Ascending aorta (tissue), 2 donors: ENCODE measurements at regions not wholly inside any gene's neighbourhood (a gene's known extent, or its start where the extent isn't known, plus 50 kb on each side); places are given as distances from the start of the nearest gene placed in this dataset.

Source experiments
- DNase-seq, 2 donors: peaks; one replicate each; pipeline ENCODE4 v3.0.0-alpha.2; 2019; ENCODE audit warnings: low spot score in 2 of 2
- H3K27ac ChIP-seq, 2 donors: fragments of 200-600 bp; sonication (generic); one replicate each; pipeline ENCODE4 v1.5.1; 2016 to 2017; ENCODE audit warnings: mild to moderate bottlenecking in 1 of 2
- H3K27me3 ChIP-seq: fragments of 200-600 bp; sonication (generic); one replicate; pipeline ENCODE4 v1.5.1; 2017
- H3K36me3 ChIP-seq, 2 donors: fragments of 200-600 bp; sonication (generic); one replicate each; pipeline ENCODE4 v1.5.1; 2016
- H3K4me1 ChIP-seq, 2 donors: fragments of 200-600 bp; sonication (generic); one replicate each; pipeline ENCODE4 v1.5.1; 2016 to 2017; ENCODE audit warnings: mild to moderate bottlenecking in 1 of 2
- H3K4me3 ChIP-seq, 2 donors: fragments of 200-600 bp; sonication (generic); one replicate each; pipeline ENCODE4 v1.5.1; 2016 to 2017; ENCODE audit warnings: mild to moderate bottlenecking in 1 of 2
- H3K9me3 ChIP-seq, 2 donors: fragments of 200-600 bp; sonication (generic); one replicate each; pipeline ENCODE4 v1.5.1; 2016
- intact Hi-C: fragments of 100-400 bp; cut with DNase I; formaldehyde crosslinking; loops from one replicate; pipeline ENCODE4 v1.15.1; 2023
- TF ChIP-seq, protein P1 (sequence below), 3 experiments: fragments of 200-600 bp in 2 of 3; fragments of 450-650 bp in 1 of 3; sonication (generic) in 2 of 3; IDR thresholded peaks; one replicate each; pipeline ENCODE4 v1.5.1; 2016 to 2019; ENCODE audit warnings: antibody characterized with exemption in 3 of 3, mild to moderate bottlenecking in 1 of 3, moderate library complexity in 1 of 3

DNA sequence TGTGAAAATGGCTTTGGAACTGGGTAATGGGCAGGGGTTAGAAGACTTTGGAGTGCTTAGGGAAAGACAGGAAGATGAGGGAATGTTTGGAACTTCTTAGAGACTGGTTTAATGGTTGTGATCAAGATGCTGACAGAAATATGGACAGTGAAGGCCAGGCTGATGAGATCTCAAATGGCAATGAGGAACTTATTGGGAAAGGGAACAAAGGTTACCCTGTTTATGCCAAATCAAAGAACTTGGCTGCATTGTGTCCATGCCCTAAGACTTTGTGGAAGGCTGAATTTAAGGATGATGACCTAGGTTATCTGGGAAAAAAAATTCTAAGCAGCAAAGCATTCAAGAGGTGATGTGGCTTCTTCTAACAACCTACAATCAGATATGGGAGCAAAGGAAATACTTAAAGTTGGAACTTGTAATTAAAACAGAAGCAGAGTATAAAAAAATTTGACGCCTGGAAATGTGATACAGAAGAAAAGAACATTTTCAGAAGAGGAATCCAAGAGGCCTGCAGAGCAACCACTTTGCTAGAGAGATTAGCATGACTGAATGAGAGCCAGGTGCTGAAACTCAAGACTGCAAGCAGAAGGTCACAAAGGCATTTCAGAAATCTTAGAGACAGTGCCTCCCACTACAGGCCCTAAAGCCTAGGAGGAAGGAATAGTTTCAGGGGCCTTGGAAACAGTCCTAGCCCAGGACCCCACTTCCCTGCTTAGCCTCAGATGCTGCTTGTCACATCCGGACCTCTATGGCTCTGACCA, 65.6 kb upstream of the FLRT2 start:
- H3K36me3 ChIP-seq: no peaks in the 10 kb centered on the region
- intact Hi-C loops: no loop called here
- TF ChIP-seq, protein P1, sequence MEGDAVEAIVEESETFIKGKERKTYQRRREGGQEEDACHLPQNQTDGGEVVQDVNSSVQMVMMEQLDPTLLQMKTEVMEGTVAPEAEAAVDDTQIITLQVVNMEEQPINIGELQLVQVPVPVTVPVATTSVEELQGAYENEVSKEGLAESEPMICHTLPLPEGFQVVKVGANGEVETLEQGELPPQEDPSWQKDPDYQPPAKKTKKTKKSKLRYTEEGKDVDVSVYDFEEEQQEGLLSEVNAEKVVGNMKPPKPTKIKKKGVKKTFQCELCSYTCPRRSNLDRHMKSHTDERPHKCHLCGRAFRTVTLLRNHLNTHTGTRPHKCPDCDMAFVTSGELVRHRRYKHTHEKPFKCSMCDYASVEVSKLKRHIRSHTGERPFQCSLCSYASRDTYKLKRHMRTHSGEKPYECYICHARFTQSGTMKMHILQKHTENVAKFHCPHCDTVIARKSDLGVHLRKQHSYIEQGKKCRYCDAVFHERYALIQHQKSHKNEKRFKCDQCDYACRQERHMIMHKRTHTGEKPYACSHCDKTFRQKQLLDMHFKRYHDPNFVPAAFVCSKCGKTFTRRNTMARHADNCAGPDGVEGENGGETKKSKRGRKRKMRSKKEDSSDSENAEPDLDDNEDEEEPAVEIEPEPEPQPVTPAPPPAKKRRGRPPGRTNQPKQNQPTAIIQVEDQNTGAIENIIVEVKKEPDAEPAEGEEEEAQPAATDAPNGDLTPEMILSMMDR (IDR thresholded peaks at IDR 0.05): no peak
- no peaks in the 10 kb centered on the region for H3K9me3 ChIP-seq
- H3K27me3 ChIP-seq: no peaks in the 10 kb centered on the region
- H3K4me3 ChIP-seq: no peak overlapping the region
- no peak overlapping the region for H3K27ac ChIP-seq
- no peak for DNase-seq
- no peaks in the 10 kb centered on the region for H3K4me1 ChIP-seq

DNA sequence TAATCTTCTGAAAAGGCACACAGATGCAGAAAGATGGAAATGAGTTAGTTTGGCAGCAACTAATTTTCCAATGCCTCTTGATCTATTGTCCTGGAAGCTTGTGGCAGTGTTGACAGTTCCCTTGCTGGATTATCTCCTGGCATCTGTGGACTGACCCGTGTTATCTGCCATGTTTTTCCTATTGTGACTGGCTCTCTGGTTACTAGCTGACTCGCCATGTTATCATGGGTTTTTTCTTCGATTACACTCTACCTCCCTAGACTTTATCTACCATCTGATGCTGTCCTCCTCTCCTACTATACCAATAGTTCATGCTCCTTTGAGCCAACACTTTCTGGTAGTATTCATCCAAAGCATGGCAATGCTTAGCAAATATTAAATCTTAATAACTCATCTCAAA, 63.3 kb upstream of the FLRT2 start:
- DNase-seq: no peak
- no peaks in the 10 kb centered on the region for H3K27me3 ChIP-seq
- H3K4me3 ChIP-seq: no peak overlapping the region
- no peaks in the 10 kb centered on the region for H3K9me3 ChIP-seq
- TF ChIP-seq, protein P1 (IDR thresholded peaks at IDR 0.05): no peak
- H3K36me3 ChIP-seq: no peaks in the 10 kb centered on the region
- no peaks in the 10 kb centered on the region for H3K4me1 ChIP-seq
- intact Hi-C loops: no loop called here
- H3K27ac ChIP-seq: no peak overlapping the region

DNA sequence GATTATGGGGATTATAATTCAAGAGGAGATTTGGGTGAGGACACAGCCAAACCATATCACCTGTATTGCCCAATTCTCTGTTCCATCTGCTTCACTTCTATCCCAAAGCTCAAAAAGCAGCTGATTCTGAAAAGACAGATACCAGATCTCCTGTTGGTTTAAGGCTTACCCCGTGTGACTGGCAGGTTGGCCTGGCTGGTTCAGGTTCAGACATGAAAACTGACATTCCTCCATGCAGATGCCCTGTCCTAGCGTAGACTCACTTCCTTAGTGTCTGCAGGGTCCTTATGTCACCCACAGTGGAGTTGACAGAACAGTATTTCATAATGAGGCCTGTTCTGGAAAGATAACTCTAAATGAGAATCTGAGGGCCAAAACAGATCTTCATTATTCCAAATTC, 61.1 kb upstream of the FLRT2 start:
- Histone ChIP-seq H3K4me3 (no peak overlapping the region), H3K9me3 (no peaks in the 10 kb centered on the region), H3K36me3 (no peaks in the 10 kb centered on the region), H3K4me1 (peaks cover 0 to 2% of the 10 kb centered on the region in 2 donors), H3K27ac (no peak overlapping the region), H3K27me3 (no peaks in the 10 kb centered on the region)
- no peak for DNase-seq
- TF ChIP-seq, protein P1 (IDR thresholded peaks at IDR 0.05): no peak
- intact Hi-C loops: no loop called here

DNA sequence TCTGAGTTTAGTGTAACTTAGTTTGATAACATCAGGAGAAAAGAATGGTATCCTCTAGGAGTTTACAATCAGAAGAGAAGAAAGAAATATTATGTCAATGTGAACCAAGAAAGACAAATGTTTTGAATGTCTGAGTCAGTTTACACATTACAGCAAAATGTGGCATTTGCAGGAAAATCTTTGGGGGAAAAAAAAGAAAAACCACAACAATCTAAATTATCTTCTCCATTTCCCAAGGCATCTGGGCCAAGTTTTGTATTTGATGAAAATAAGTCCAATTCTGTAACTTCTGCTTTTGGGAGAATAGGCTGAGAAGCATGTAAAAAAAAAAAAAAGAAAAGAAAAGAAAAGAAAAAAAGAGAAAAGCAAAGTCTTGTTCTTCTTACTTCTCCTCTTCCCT, 58.8 kb upstream of the FLRT2 start:
- Histone ChIP-seq H3K9me3 (no peaks in the 10 kb centered on the region), H3K36me3 (no peaks in the 10 kb centered on the region), H3K27ac (no peak overlapping the region), H3K4me3 (no peak overlapping the region), H3K4me1 (peaks cover 0 to 2% of the 10 kb centered on the region in 2 donors), H3K27me3 (no peaks in the 10 kb centered on the region)
- TF ChIP-seq, protein P1 (IDR thresholded peaks at IDR 0.05): no peak
- intact Hi-C loops: no loop called here
- no peak for DNase-seq

DNA sequence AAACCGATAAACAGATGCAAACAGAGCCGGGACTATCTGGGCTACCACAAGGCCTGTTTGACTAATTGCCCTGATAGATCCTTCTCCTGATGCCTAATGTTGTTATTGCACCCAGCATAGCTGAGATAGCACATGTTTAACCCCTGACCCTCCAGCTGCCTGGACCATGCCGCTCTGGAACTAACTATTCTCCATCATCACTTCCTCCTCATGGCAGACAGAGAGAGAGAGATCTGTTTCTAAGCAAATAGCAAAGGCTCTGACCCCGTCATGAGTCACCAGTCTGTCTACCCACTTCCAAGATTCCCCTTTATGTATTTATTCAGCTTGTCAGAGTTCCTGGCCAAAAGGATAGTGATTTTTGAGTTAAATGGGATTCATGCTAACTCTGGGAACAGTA, 58.2 kb upstream of the FLRT2 start:
- no peaks in the 10 kb centered on the region for H3K9me3 ChIP-seq
- no peak overlapping the region for H3K4me3 ChIP-seq
- no peaks in the 10 kb centered on the region for H3K36me3 ChIP-seq
- DNase-seq: no peak
- no peak overlapping the region for H3K27ac ChIP-seq
- peaks cover 0 to 2% of the 10 kb centered on the region in 2 donors for H3K4me1 ChIP-seq
- no peaks in the 10 kb centered on the region for H3K27me3 ChIP-seq
- intact Hi-C loops: no loop called here
- TF ChIP-seq, protein P1 (IDR thresholded peaks at IDR 0.05): no peak
